ENCODE measurements at regions not wholly inside any gene's neighbourhood (a gene's known extent, or its start where the extent isn't known, plus 50 kb on each side); places are given as distances from the start of the nearest gene placed in this dataset.

- no peak for TF ChIP-seq CTCF (IDR thresholded peaks at IDR 0.05)
- TF ChIP-seq POLR2A (IDR thresholded peaks at IDR 0.05): no peak
Observed at GRCh38 chr17:65398040-65398787, 163.2 kb downstream of the AXIN2 start.

Measured in ovary (tissue), 3 donors.